ENCODE measurements at regions not wholly inside any gene's neighbourhood (a gene's known extent, or its start where the extent isn't known, plus 50 kb on each side); places are given as distances from the start of the nearest gene placed in this dataset.

DNA sequence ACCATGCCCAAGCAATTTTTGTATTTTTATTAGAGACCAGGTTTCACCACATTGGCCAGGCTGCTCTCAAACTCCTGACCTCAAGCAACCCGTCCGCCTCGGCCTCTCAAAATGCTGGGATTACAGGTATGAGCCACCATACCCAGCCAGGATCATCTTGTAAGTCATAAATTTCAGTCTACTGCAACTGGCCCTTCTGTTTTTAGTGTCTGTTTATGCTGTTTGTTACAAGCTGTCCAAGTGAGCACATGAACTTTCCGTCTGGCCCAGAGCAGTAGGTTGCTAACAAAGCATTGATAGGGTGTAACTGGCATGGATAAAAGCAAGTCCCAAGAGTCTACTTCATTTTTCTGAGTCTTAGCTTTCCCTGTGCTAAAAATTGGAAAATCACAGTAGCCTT is 164.4 kb upstream of the NT5C1B start:
- ATAC-seq: no peak

DNA sequence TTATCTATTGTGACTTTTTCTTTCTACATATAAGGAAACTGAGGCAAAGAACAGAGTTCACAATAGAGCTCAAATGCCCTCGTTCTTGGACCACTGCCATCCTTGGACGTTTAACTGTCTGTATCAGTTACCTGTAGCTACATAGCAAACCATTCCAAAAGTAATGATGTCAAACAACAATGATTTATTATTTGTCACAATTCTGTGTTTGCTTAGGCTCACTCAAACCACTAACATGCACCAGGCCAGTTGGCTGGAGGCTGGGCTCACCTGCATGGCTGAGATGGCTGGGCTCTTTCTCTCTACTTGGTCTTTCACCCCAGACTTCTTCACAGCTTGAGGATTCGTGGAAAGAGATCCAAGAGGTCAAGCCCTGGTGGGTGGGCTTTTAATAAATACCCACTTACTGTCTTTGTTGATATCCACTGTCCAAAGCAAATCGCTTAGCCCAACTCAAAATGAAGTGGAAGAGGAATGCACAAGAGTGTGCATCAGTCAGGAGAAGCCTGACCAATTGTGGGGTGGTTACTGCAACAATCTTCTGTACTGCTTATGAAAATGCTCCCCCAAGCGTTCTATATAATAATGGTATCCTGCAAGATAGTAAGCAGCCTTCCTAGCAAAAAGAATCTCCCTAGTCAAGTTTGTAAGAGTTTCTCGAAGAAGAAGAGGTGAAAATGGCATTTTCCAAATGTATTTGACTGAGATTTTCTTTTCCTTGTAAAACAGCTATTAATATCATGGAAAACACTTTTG is 163.5 kb upstream of the NT5C1B start:
- no peak for ATAC-seq

DNA sequence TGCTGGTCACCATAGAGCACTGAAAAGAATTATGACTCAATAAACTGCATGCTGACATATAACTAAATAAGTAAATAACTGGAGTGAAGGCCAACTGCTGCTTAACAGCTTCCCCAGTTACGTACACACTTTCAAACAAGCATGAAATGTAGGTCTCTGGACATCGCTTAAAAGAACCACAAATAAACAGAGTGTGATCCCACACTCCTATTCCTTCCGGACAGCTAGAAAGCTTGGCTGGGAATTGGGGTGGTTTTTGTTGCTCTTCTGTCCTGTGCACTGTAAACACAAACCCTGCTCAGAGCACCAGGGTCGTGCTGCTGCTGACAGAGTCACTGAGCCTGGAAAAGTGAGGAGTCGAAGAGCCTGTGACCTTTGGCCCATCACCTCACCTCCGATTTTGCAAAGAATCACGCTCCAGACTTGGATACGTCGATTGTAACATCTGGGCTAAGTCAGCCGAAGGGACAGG is 162.7 kb upstream of the NT5C1B start:
- ATAC-seq: no peak

DNA sequence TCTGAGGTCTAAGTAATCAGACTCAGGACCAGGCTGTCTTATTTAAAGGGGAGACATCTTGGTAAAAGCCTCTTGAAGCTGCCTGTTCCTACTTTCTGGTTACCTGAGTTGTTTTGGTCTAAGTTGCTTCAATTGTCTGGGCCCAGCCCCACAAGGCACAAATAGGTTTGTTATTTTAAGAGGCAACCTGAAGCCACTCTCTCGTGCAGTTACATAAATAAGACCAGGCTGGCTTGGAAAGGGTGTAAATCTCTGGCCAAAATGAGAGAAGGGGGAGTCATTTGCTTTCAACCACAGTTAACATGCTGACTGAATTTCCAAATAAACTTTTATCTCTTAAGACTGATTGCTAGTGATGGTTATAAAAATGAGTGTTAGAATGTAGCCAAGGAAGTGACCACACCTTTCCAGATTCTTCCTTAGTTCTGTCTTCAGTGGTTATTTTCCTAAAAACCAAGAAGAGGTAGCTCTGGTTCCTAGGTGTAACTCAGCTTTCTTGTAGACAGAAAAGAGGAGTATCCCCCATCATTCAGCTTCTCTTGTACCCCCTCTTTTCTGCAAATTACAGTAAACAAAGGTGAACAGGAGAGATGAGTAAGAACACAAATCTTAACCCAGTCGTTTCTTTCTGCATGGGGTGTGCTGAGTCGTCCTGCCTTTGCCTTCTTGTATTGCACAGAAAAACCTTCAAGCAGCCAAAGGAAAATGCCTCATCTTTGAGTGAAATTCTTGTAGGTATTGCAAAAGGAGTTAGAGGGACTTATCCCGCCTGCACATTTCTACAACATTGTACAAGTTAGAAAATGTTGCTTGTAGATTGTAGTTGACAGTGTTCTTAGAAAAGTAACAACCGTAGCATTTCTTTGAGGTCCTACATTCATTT is 161.5 kb upstream of the NT5C1B start:
- no peak for ATAC-seq

DNA sequence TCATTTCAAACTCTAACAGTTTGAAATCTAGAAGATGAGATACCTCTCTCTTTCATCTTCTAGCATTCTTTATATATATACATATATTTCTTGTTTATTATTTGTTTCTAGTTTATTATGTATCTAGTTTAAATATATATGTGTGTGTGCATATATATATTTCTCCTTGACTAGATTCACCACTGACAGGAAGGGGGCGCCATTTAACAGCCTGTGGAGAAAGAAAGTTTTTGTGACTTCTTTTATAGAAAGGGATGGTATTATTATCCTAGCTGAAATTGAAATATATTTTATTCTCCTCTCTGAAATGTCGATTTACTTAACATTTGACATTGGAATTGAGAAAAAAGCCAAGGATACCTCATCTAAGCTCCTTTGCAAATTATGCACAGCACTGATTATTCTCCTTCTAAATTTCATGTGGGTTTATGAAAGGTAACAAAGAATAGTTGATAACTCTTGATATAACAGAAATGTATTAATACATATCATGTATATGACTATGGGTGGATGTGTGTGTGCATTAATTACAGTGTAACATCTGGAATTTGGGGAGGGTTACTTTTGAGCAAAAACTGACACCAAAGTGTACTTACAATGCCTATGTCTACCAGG is 160.7 kb upstream of the NT5C1B start:
- ATAC-seq: no peak

DNA sequence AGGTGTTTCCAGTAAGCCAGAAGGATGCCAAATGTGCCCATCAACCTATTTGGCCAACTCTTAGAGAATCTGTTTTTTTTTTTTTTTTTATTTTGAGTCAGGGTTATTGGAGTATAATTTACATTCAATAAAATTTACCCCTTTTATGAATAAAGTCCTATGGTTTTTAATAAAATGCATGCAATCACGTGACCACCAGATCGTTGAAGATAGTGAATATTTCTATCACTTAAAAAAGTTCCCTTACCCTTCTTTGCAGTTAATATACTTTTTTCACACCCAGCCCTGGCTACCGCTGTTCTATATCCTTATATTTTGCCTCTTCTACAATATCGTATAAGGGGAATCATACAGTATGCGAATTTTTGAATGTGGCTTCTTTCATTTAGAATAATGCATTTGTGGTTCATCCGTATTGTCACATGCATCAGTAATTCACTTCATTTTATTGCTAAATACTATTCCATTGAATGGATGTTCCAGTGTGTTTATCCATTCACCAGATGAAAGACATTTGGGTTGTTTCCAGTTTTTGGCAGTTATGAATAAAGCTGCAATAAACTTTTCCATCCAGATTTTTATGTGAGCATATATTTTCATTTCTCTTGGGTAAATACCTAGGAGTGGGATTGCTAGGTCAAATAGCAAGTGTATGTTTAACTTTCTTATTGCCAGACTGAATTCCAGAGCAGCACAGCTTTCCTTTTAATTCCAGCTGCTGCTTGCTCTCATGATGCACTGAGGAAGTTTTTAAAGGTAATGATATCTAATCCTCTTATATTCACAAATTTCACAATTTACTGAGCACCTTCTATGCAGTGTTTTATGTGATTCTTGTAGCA is 156.3 kb upstream of the NT5C1B start:
- ATAC-seq: no peak

DNA sequence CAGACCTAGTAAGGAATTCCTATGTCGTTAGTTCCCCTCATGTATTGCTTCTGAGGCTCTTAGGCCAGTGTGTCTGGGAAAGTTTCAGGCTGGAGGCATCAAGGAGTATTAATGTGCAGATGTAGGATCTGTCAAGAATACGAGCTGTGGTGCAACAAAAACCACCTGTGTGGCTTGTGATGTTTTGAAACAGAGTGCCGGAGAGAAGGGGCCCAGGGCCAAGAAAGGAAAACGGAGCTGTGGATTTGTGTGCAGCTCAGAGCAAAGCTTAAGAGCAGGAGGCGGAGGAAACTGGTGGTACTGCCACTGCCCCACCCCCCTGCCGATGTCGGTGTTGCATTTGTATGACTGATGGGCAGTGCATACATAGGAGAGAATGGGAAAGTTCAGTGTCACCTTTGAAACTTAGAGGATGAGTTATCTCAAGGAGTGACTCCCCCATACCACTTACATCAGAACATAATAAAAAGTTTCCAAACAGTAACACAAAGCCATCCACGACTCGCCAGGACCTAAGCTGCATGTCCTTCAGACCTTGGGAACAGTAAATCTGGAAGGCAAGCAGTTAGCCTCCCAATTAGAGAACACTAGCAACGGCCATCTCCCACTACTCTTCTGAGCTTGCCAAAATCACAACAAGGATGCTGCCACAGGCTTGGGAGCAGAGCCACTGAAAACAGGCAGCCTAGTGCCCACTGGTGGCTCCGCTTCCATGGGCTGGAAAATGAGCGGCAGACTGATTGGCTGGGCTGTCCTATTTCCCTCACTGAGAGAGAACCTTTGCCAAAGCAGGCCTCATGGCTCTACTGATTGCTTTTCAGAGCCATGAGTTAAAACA is 152.7 kb upstream of the NT5C1B start:
- ATAC-seq: no peak

DNA sequence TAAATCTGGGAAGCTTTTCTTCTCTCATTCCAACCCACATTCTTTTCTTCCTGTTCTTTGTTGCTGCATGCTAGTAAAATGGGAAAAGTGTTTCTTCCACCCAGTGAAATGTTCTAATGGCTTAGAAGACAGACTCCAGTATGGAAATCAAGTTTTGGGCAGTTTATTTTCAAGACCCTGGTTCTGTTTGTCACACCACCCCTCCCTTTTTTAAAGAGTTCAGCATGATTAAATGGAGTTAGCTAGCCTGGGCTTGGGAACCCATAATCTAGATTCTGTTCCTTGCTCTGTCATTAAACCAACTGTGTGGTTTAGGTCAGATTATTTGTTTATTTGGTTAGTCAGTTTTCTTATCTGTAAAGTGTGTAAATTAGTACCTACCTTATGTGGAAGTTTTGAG is 151.8 kb upstream of the NT5C1B start:
- ATAC-seq: no peak

DNA sequence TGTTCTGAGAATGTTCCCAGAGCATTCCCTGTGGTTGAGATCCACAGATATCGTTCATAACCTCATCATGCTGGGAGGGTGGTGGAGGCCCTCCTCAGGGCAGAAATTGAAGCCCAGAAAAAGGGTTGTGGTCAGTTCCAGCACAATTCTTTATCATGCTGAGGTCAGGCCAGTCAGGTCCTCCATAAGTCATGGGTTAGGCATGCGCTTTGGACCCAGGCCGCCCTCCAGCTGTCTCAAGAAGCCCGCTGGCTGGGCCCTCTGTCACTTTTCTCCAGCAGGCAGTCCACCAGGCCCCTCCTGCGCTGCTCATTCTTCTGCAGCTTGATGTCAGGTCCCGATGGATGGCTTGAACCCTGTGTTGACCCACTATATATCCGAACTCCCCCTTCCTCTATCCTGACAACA is 151.1 kb upstream of the NT5C1B start:
- no peak for ATAC-seq

DNA sequence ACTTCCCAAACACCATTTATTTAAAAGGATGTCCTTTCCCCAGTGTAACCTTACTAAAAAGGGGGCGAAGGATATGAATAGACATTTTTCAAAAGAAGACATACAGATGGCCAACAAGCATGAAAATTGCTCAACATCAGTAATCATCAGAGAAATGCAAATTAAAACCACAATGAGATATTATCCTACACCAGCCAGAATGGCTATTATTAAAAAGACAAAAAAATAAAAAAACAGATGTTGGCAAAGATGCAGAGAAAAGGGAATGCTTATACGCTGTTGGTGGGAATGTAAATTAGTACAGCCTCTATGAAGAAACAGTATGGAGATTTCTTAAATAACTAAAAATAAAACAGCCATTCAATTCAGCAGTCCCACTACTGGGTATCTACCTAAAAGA is 142.3 kb upstream of the NT5C1B start:
- no peak for ATAC-seq

DNA sequence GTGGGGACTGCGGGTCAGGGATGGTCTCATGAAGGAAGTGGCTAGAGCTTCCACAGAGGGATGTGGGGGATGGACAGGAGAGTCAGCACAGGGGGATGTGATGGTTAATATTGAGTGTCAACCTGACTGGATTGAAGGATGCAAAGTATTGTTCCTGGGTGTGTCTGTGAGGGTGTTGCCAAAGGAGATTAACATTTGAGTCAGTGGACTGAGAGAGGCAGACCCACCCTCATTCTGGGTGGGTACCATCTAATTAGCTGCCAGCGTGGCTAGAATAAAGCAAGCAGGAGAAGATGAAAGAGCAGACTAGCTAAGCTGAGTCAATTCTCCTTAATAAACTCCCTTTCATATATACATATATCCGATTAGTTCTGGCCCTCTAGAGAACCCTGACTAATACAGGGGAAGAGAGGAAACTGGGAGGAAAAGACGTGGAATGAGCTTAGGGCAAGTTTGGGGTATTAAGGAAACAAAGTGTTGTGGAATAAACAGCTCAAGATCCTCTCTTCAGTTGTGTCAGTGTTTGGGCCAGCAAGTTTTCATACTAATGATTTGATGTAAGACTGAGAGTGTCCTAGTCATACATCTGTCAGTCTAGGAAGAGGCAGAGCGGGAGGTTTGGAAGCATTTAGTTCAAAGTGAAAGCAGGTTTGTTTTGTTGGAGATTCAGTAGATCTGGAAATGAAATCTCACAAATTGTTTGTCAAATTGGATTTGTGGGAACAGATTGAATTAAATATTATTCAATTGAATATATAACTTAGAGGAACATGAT is 135.2 kb upstream of the NT5C1B start:
- no peak for ATAC-seq

DNA sequence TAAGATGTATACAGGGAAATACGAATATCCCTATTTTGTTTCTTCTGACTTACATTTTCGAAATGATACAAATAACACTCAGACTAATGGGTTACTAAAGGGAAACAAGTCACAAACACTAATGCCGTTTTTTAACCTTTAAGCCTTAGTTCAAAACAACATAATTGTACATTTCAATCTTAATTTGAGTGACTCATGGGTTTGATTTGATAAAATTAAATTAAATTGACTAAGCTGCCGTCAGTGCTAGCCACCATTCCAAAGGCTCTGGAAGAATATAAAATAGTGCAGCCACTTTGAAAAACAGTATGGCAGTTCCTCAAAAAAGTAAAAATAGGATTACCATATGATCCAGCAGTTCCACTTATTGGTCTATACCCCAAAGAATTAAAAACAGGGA is 133.8 kb upstream of the NT5C1B start:
- no peak for ATAC-seq

DNA sequence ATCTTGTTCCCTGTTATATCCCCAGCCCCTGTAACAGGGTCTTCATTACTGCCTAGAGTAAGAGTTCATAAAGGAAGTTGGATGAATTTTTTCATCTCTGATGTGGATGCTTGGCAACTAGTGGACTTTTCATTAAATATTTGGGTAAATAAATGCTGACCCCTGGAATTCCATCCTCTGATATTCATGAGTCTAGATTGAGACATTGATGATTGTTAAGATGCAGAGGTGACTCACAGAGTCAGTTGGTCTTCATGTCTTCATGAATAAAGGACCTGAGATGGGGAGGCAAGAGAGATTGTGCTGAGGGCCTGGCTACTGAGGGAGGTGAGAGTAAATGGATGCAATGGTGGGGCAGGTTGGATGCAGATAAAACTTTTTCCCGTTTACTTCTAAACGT is 132.7 kb upstream of the NT5C1B start:
- no peak for ATAC-seq

DNA sequence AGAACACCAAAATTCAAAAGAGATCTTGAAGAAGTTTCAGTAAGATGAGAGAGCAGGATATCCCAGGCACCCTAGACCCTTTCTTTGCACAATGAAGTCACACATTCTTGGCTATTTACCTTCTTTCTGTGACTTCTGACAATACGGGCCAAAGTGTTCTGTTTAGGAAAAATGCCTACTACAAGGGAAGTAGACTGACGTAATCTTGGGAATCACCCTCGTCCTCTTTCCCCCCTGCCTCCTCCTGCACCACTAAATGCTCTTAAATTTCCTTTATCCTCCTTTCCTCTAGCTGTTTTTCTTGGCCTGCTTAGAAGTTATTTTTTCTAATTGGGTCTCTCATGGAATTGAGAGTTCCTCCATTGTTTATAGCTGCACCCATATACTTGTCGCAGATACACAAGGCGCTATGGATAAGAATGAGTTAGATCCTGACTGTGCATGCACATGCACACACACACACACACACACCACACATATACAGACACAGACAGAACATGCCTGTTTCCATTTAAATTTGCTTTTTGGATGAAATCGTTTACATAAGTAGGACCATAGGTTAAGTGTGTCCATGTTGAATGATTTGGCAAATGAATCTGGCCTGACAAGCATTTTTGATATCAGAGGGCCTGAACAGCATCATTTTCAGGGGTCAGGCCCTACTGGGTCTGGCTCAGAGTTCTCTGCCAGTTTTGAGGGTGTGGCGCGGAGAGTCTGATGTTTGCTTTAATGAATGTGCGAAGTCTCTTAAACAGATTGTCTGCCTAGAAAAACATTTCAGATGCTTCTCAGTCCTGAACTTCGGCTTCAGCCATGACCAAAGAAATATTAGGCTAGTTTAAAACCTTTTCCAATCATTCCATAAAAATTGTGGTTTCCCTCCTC is 131.9 kb upstream of the NT5C1B start:
- ATAC-seq: no peak

DNA sequence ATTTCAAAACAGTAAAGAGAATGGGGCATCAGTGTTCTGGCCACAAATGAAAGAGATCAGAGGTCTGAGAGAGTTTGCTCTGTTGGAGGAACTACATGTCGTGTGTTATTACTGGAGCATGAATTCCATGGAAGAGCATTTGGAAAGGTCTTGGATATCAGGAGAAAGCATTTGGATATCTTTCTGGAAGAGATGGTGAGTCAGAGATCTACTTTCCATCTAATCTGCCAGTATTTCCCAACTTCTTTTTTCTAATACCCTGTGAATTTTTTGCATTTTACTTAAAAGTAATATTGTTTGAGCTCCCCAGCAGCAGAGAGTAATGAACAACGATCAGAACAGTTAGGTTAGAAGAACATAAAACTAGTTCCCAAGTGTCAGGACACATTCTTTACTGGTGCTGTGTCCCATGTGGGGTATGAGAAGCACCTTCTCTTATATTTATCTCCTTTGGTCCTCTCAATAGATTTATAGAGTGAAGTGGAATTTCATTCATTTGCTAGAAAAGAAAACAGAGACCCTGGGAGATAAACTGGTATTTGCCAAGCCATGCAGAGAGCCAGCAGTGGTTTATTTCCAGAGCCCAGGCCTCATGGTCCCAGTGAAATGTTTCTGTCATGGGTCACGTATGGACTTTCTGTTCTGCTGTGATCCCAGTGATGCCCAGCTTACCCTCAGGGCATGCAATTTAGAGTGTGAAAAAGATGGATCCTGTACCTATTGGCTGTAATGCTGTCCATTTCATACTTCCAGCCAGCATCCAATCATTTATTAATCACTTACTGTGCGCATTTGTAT is 130.8 kb upstream of the NT5C1B start:
- no peak for ATAC-seq

DNA sequence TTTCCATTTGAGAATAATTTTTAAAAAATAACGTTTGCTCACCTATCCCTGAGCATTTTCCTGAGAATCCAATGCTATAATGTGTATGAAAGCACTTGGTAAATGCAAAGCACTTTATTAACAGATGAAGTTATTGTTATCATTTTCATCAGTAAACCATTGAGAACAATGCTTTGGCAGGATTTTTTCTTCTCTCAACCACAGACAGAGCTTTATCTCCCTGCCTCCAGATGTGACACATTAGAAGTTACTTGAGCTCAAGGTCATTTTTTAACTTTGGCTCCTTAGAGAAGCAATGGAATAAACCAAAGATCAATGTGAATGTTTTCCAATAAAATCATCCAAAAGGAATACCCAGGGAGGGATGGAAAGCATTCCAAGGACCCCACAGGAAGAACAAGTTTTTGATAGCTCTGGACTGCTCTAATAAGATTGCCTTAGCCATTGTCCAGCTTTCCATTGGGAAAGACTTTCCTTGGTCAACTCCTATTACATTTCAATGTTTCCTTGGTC is 118.9 kb upstream of the NT5C1B start:
- ATAC-seq: no peak

DNA sequence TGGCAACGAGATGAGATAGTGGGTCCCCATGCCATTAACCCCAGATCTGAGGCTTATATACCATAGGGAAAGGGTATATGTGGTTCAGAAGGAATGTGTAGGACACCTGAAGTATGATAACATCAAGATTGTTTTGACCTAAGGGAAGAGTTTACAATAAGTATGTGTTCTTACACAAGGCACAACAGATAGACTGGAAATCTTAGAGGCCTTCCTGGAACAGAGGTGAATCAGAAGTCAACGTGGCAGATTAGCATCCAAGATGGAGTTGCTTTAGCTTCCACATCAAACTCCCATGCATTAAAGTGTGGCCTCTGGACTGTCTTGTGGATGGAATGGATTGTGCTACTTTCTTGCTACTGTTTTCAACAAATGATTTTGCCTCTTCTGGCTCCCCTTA is 116.6 kb upstream of the NT5C1B start:
- ATAC-seq: no peak

DNA sequence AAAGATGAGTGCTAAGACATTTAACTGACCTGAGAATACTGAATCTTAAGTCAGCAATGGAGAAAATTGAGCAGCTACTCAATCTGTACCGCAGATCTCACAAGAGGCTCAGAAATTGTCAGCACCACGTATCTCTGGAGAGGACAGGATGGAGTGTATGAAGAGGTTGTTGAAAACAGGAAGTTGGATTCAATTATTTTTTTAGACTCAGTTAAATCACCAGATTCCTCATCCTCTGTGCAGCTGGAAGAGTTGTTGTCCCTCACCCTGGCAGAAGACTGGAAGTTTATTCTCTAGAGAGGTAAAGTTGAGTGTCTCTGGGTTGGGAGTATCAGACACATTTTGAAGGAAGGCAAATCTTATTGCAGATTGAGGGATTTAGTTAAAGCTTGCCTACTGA is 114.9 kb upstream of the NT5C1B start:
- ATAC-seq: no peak

DNA sequence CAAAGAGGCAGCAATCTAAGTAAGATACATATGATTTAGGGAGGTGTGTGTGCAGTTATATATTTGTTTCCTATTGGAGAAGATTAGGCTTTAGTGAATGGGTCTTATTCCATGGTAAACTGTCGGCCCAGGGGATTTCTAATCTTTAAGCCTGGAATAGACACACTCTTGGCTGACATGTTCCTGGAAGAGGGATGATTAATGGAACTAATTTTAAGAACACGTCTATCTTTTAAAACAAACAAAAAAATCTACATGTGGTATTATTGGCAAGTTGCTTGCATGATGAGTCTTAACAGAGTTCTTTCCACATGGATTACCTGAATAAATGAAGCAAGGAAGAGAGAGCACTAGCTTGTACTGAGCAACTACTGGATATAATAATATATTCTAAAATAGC is 114.2 kb upstream of the NT5C1B start:
- ATAC-seq: no peak

Data from activated CD4-positive, CD25-positive, alpha-beta regulatory T cell treated with anti-CD3 and anti-CD28 coated beads, Interleukin-2, amount 50 U/mL, for 24 hours (primary cell).